BLaER1 (cell line): ENCODE measurements at regions not wholly inside any gene's neighbourhood (a gene's known extent, or its start where the extent isn't known, plus 50 kb on each side); places are given as distances from the start of the nearest gene placed in this dataset.

Experiments used
- H3K27ac ChIP-seq: shearing (Covaris generic); formaldehyde crosslinking; 2 replicates; pipeline ENCODE4 v1.8.1; 2022
- H3K27me3 ChIP-seq: shearing (Covaris generic); formaldehyde crosslinking; 2 replicates; pipeline ENCODE4 v1.8.1; 2022
- H3K36me3 ChIP-seq: shearing (Covaris generic); formaldehyde crosslinking; 2 replicates; pipeline ENCODE4 v1.8.1; 2022
- H3K4me1 ChIP-seq: shearing (Covaris generic); formaldehyde crosslinking; 2 replicates; pipeline ENCODE4 v1.8.1; 2022
- H3K4me2 ChIP-seq: shearing (Covaris generic); formaldehyde crosslinking; 2 replicates; pipeline ENCODE4 v1.8.1; 2022
- H3K4me3 ChIP-seq: shearing (Covaris generic); formaldehyde crosslinking; 2 replicates; pipeline ENCODE4 v1.8.1; 2022
- H3K9ac ChIP-seq: shearing (Covaris generic); formaldehyde crosslinking; 2 replicates; pipeline ENCODE4 v1.8.1; 2022
- H3K9me3 ChIP-seq: shearing (Covaris generic); formaldehyde crosslinking; 2 replicates; pipeline ENCODE4 v1.8.1; 2022
- H4K20me1 ChIP-seq: shearing (Covaris generic); formaldehyde crosslinking; 2 replicates; pipeline ENCODE4 v1.8.1; 2022
- Cebpa-rat ChIP-seq: shearing (Covaris generic); IDR thresholded peaks from 2 replicates; pipeline ENCODE4 v1.8.1; 2022

- Histone ChIP-seq H3K9me3 (peaks cover 10% of the 10 kb centered on the region; the same call in 1 of the 2 replicates), H3K9ac (no peak overlapping the region), H3K4me2 (no peak overlapping the region), H3K4me1 (peaks cover 28% of the 10 kb centered on the region), H4K20me1 (no peaks in the 10 kb centered on the region), H3K36me3 (no peaks in the 10 kb centered on the region), H3K27ac (no peak overlapping the region), H3K27me3 (no peaks in the 10 kb centered on the region), H3K4me3 (no peak overlapping the region)
- no peak for TF ChIP-seq Cebpa-rat
Observed at GRCh38 chr2:228697456-228697855, 516.0 kb upstream of the SPHKAP start.

- no peak overlapping the region for H3K9ac ChIP-seq
- H3K36me3 ChIP-seq: no peaks in the 10 kb centered on the region
- peaks cover 32% of the 10 kb centered on the region for H3K4me1 ChIP-seq
- H3K27ac ChIP-seq: no peak overlapping the region
- H3K9me3 ChIP-seq: no peaks in the 10 kb centered on the region; the same call in 1 of the 2 replicates
- no peak overlapping the region for H3K4me3 ChIP-seq
- H4K20me1 ChIP-seq: no peaks in the 10 kb centered on the region
- TF ChIP-seq Cebpa-rat: no peak
- H3K4me2 ChIP-seq: no peak overlapping the region
- no peaks in the 10 kb centered on the region for H3K27me3 ChIP-seq
Observed at GRCh38 chr2:228690681-228691080, 509.2 kb upstream of the SPHKAP start.

- H3K4me1 ChIP-seq: peaks cover 32% of the 10 kb centered on the region
- H3K27me3 ChIP-seq: no peaks in the 10 kb centered on the region
- H3K4me3 ChIP-seq: no peak overlapping the region
- TF ChIP-seq Cebpa-rat: no peak
- peak overlapping the region; percentile 73 for H3K4me2 ChIP-seq
- no peaks in the 10 kb centered on the region; the same call in 1 of the 2 replicates for H3K9me3 ChIP-seq
- H4K20me1 ChIP-seq: no peaks in the 10 kb centered on the region
- H3K36me3 ChIP-seq: no peaks in the 10 kb centered on the region
- peak overlapping the region; percentile 54 for H3K27ac ChIP-seq
- H3K9ac ChIP-seq: no peak overlapping the region
Observed at GRCh38 chr2:228689053-228689452, 507.6 kb upstream of the SPHKAP start.

- Histone ChIP-seq H3K9me3 (no peaks in the 10 kb centered on the region; the same call in 1 of the 2 replicates), H3K36me3 (no peaks in the 10 kb centered on the region), H3K4me2 (peak overlapping the region; percentile 73), H3K27ac (peak overlapping the region; percentile 54), H4K20me1 (no peaks in the 10 kb centered on the region), H3K4me1 (peaks cover 32% of the 10 kb centered on the region), H3K27me3 (no peaks in the 10 kb centered on the region), H3K9ac (no peak overlapping the region), H3K4me3 (no peak overlapping the region)
- TF ChIP-seq Cebpa-rat: peak; percentile 79
Observed at GRCh38 chr2:228688007-228688645, 506.6 kb upstream of the SPHKAP start.

GRCh38 chr2:228681979-228682378 is 500.5 kb upstream of the SPHKAP start:
- no peak for TF ChIP-seq Cebpa-rat
- Histone ChIP-seq H3K4me3 (no peak overlapping the region), H3K4me1 (no peaks in the 10 kb centered on the region; the same call in 1 of the 2 replicates)

GRCh38 chr2:228681426-228681825 is 499.9 kb upstream of the SPHKAP start:
- Histone ChIP-seq H3K27ac (no peak overlapping the region), H3K9me3 (no peaks in the 10 kb centered on the region), H3K4me1 (no peaks in the 10 kb centered on the region; the same call in 1 of the 2 replicates), H3K27me3 (no peaks in the 10 kb centered on the region), H3K9ac (no peak overlapping the region), H4K20me1 (no peaks in the 10 kb centered on the region), H3K36me3 (no peaks in the 10 kb centered on the region), H3K4me2 (no peak overlapping the region), H3K4me3 (no peak overlapping the region)
- TF ChIP-seq Cebpa-rat: no peak

More at GRCh38 chr2:228681979-228682378, 500.5 kb upstream of the SPHKAP start:
- Histone ChIP-seq H4K20me1 (no peaks in the 10 kb centered on the region), H3K27ac (no peak overlapping the region), H3K9me3 (no peaks in the 10 kb centered on the region), H3K36me3 (no peaks in the 10 kb centered on the region), H3K4me2 (no peak overlapping the region), H3K27me3 (no peaks in the 10 kb centered on the region), H3K9ac (no peak overlapping the region)

- no peak overlapping the region for H3K4me3 ChIP-seq
- TF ChIP-seq Cebpa-rat: no peak
- no peaks in the 10 kb centered on the region for H3K9me3 ChIP-seq
- no peak overlapping the region for H3K9ac ChIP-seq
- no peaks in the 10 kb centered on the region; the same call in 1 of the 2 replicates for H3K4me1 ChIP-seq
- H3K4me2 ChIP-seq: no peak overlapping the region
- H3K27me3 ChIP-seq: no peaks in the 10 kb centered on the region
- no peaks in the 10 kb centered on the region for H3K36me3 ChIP-seq
- no peaks in the 10 kb centered on the region for H4K20me1 ChIP-seq
- no peak overlapping the region for H3K27ac ChIP-seq
Observed at GRCh38 chr2:228678110-228678509, 496.6 kb upstream of the SPHKAP start.

- no peak overlapping the region for H3K4me2 ChIP-seq
Observed at GRCh38 chr2:228675646-228676045, 494.2 kb upstream of the SPHKAP start.

GRCh38 chr2:228675091-228675490 is 493.6 kb upstream of the SPHKAP start:
- Histone ChIP-seq H3K36me3 (no peaks in the 10 kb centered on the region), H3K9ac (no peak overlapping the region), H3K4me3 (no peak overlapping the region), H3K4me1 (no peaks in the 10 kb centered on the region), H3K27ac (no peak overlapping the region), H3K27me3 (no peaks in the 10 kb centered on the region), H3K4me2 (no peak overlapping the region), H4K20me1 (no peaks in the 10 kb centered on the region), H3K9me3 (no peaks in the 10 kb centered on the region)
- no peak for TF ChIP-seq Cebpa-rat

More at GRCh38 chr2:228675646-228676045, 494.2 kb upstream of the SPHKAP start:
- Histone ChIP-seq H4K20me1 (no peaks in the 10 kb centered on the region), H3K4me1 (no peaks in the 10 kb centered on the region), H3K27ac (no peak overlapping the region), H3K9me3 (no peaks in the 10 kb centered on the region), H3K9ac (no peak overlapping the region), H3K36me3 (no peaks in the 10 kb centered on the region), H3K4me3 (no peak overlapping the region), H3K27me3 (no peaks in the 10 kb centered on the region)
- TF ChIP-seq Cebpa-rat: no peak

GRCh38 chr2:228673876-228674554 is 492.5 kb upstream of the SPHKAP start:
- Histone ChIP-seq H3K4me3 (no peak overlapping the region), H3K27me3 (no peaks in the 10 kb centered on the region), H3K9me3 (no peaks in the 10 kb centered on the region), H3K4me2 (no peak overlapping the region), H3K4me1 (no peaks in the 10 kb centered on the region), H3K36me3 (no peaks in the 10 kb centered on the region), H4K20me1 (no peaks in the 10 kb centered on the region), H3K9ac (no peak overlapping the region), H3K27ac (no peak overlapping the region)
- no peak for TF ChIP-seq Cebpa-rat
